HCT116 (cell line): ENCODE measurements at regions not wholly inside any gene's neighbourhood (a gene's known extent, or its start where the extent isn't known, plus 50 kb on each side); places are given as distances from the start of the nearest gene placed in this dataset.

Experiments used
- ATAC-seq: fragments of 200-7000 bp; cut with Tn5 transposase; 2 replicates; pipeline ENCODE4 v1.9.1; 2020; ENCODE audit warnings: mild to moderate bottlenecking, moderate library complexity
- BruUV-seq: library from RNA; stranded (reverse); fragments of 400-500 nt; replicated peaks from 2 replicates; lab custom pipeline; 2021; lab: Mats Ljungman, UMichigan
- CTCF ChIA-PET: fragments of 300-600 bp; sonication (Branson Sonifier 250); formaldehyde crosslinking; loops from one replicate; lab custom pipeline; 2021; ENCODE audit warnings: antibody characterized with exemption; lab: Charles Lee
- POLR2A ChIA-PET: fragments of 300-600, 350-600 bp; sonication (Branson Sonifier 250); formaldehyde crosslinking; loops from one replicate; lab custom pipeline; 2021; ENCODE audit warnings: antibody characterized with exemption; lab: Charles Lee
- RAD21 ChIA-PET, 2 experiments: fragments of 300-600 bp; sonication (Branson Sonifier 250); formaldehyde crosslinking; loops; one replicate each; lab custom pipeline; 2023; ENCODE audit warnings: low total read pairs in 2 of 2; ENCODE audit not compliant: uncharacterized antibody in 2 of 2, unreplicated experiment in 2 of 2, low non-redundant PET in 1 of 2; lab: Charles Lee
- DNase-seq: peaks from one replicate; pipeline ENCODE4 v3.0.0-alpha.2; 2010; ENCODE audit warnings: low read depth, low spot score
- H2AFZ ChIP-seq: fragments of 200-600 bp; shearing (Covaris generic), sonication (generic); 2 replicates; pipeline ENCODE4 v1.6.1; 2017; ENCODE audit warnings: low read depth, mixed run types, mixed read lengths, antibody characterized with exemption, low read length; ENCODE audit not compliant: poor library complexity, severe bottlenecking
- H3K27ac ChIP-seq: 2 replicates; pipeline ENCODE4 v1.5.1; 2012; ENCODE audit warnings: low read depth, low read length
- H3K27me3 ChIP-seq: fragments of 200-600 bp; sonication (generic); 2 replicates; pipeline ENCODE4 v1.6.1; 2016; ENCODE audit warnings: mixed run types, low read length, mixed read lengths; ENCODE audit not compliant: insufficient read depth
- H3K36me3 ChIP-seq, 2 experiments: fragments of 200-500 bp in 1 of 2; fragments of 200-600 bp in 1 of 2; sonication (Bioruptor generic) in 1 of 2; sonication (generic) in 1 of 2; 2 replicates each; pipeline versions ENCODE4 v1.5.1 to v1.6.1; 2014 to 2016; ENCODE audit warnings: low read length in 2 of 2, inconsistent platforms in 1 of 2, mixed read lengths in 1 of 2, mixed run types in 1 of 2; ENCODE audit not compliant: insufficient read depth in 2 of 2, control insufficient read depth in 1 of 2
- H3K4me1 ChIP-seq, 2 experiments: fragments of 200-600 bp in 1 of 2; sonication (generic) in 1 of 2; 2 replicates each; pipeline versions ENCODE4 v1.5.1 to v1.6.1; 2012 to 2017; ENCODE audit warnings: low read length in 2 of 2, inconsistent platforms in 1 of 2, mild to moderate bottlenecking in 1 of 2, mixed read lengths in 1 of 2, mixed run types in 1 of 2, moderate library complexity in 1 of 2; ENCODE audit not compliant: insufficient read depth in 2 of 2, control insufficient read depth in 1 of 2
- H3K4me2 ChIP-seq: fragments of 200-600 bp; sonication (generic); 2 replicates; pipeline ENCODE4 v1.6.1; 2017; ENCODE audit warnings: mixed run types, low read length, mixed read lengths
- H3K4me3 ChIP-seq, 2 experiments: fragments of 200-600 bp in 1 of 2; sonication (generic) in 1 of 2; replicated peaks in 1 of 2; 2 replicates each; pipeline ENCODE4 v1.5.1; 2011 to 2016; ENCODE audit warnings: low read length in 2 of 2, control low read depth in 1 of 2, low read depth in 1 of 2, mild to moderate bottlenecking in 1 of 2, mixed read lengths in 1 of 2, mixed run types in 1 of 2
- H3K79me2 ChIP-seq: fragments of 200-600 bp; sonication (generic); 2 replicates; pipeline ENCODE4 v1.6.1; 2017; ENCODE audit warnings: mild to moderate bottlenecking, mixed run types, low read length, moderate library complexity, mixed read lengths; ENCODE audit not compliant: insufficient read depth
- H3K9ac ChIP-seq: fragments of 200-600 bp; sonication (generic); 2 replicates; pipeline ENCODE4 v1.6.1; 2016; ENCODE audit warnings: low read length, mixed read lengths
- H3K9me2 ChIP-seq: fragments of 200-600 bp; sonication (generic), shearing (Covaris generic); 2 replicates; pipeline ENCODE4 v1.6.1; 2017; ENCODE audit warnings: mixed run types, mild to moderate bottlenecking, moderate library complexity; ENCODE audit not compliant: insufficient read depth
- H3K9me3 ChIP-seq, 2 experiments: fragments of 200-500 bp in 1 of 2; fragments of 200-600 bp in 1 of 2; sonication (Bioruptor generic) in 1 of 2; sonication (generic) in 1 of 2; 2 replicates each; pipeline ENCODE4 v1.6.1; 2014 to 2017; ENCODE audit warnings: low read length in 2 of 2, mixed read lengths in 2 of 2, inconsistent platforms in 1 of 2, low read depth in 1 of 2, mild to moderate bottlenecking in 1 of 2, mixed run types in 1 of 2, moderate library complexity in 1 of 2; ENCODE audit not compliant: control insufficient read depth in 1 of 2, insufficient read depth in 1 of 2
- H4K20me1 ChIP-seq: fragments of 200-600 bp; sonication (generic), shearing (Covaris generic); 2 replicates; pipeline ENCODE4 v1.6.1; 2017; ENCODE audit warnings: mixed run types, mild to moderate bottlenecking, moderate library complexity; ENCODE audit not compliant: insufficient read depth
- ATF3 ChIP-seq: IDR thresholded peaks from 2 replicates; pipeline ENCODE4 v1.6.1; 2012
- CBX3 ChIP-seq: IDR thresholded peaks from 2 replicates; pipeline ENCODE4 v1.6.1; 2012; ENCODE audit warnings: low read depth
- CEBPB ChIP-seq: IDR thresholded peaks from 2 replicates; pipeline ENCODE4 v1.6.1; 2012; ENCODE audit warnings: low read depth
- EGR1 ChIP-seq: IDR thresholded peaks from 2 replicates; pipeline ENCODE4 v1.6.1; 2012; ENCODE audit warnings: low read depth
- ELF1 ChIP-seq: IDR thresholded peaks from 2 replicates; pipeline ENCODE4 v1.6.1; 2012; ENCODE audit warnings: low read depth, borderline replicate concordance
- EZH2 ChIP-seq: fragments of 200-600 bp; sonication (generic); IDR thresholded peaks from 2 replicates; pipeline ENCODE4 v1.6.1; 2017; ENCODE audit warnings: antibody characterized with exemption, mixed run types
- JUND ChIP-seq: IDR thresholded peaks from 2 replicates; pipeline ENCODE4 v1.6.1; 2012
- MAX ChIP-seq: IDR thresholded peaks from 2 replicates; pipeline ENCODE4 v1.6.1; 2012
- POLR2A ChIP-seq: IDR thresholded peaks from 2 replicates; pipeline ENCODE4 v1.7.0; 2011; ENCODE audit warnings: borderline replicate concordance; ENCODE audit not compliant: insufficient read depth, insufficient read length; ENCODE audit errors: extremely low read depth
- POLR2AphosphoS5 ChIP-seq: IDR thresholded peaks from 2 replicates; pipeline ENCODE4 v1.6.1; 2011; ENCODE audit warnings: mild to moderate bottlenecking, low read depth, low read length, moderate library complexity
- RAD21 ChIP-seq: IDR thresholded peaks from 2 replicates; pipeline ENCODE4 v1.6.1; 2012; ENCODE audit warnings: low read depth, mild to moderate bottlenecking
- SIN3A ChIP-seq: IDR thresholded peaks from 2 replicates; pipeline ENCODE4 v1.6.1; 2012; ENCODE audit warnings: low read depth
- SP1 ChIP-seq: IDR thresholded peaks from 2 replicates; pipeline ENCODE4 v1.6.1; 2012; ENCODE audit warnings: low read depth
- SRF ChIP-seq: IDR thresholded peaks from 2 replicates; pipeline ENCODE4 v1.6.1; 2012; ENCODE audit warnings: low read depth
- TCF7L2 ChIP-seq: IDR thresholded peaks from 2 replicates; pipeline ENCODE4 v1.7.0; 2011; ENCODE audit warnings: borderline replicate concordance, inconsistent platforms; ENCODE audit not compliant: insufficient read depth, insufficient read length; ENCODE audit errors: extremely low read depth
- YY1 ChIP-seq: IDR thresholded peaks from 2 replicates; pipeline ENCODE4 v1.6.1; 2011; ENCODE audit warnings: low read length, low read depth, moderate library complexity, mild to moderate bottlenecking; ENCODE audit not compliant: insufficient replicate concordance; ENCODE audit errors: extremely low read depth
- ZFX ChIP-seq: fragments of 450-650 bp; IDR thresholded peaks from 2 replicates; pipeline ENCODE4 v1.6.1; 2017
- intact Hi-C: fragments of 100-400 bp; cut with micrococcal nuclease; formaldehyde crosslinking; loops from 2 replicates; pipeline ENCODE4 v1.10.0; 2022
- TF ChIP-seq, protein P1 (sequence below), 3 experiments: fragments of 200-600 bp in 1 of 3; sonication (generic) in 1 of 3; IDR thresholded peaks in 2 of 3; conservative IDR thresholded peaks in 1 of 3; 2 replicates each; pipeline ENCODE4 v1.5.1; 2012 to 2017; ENCODE audit warnings: low read depth in 2 of 3, low read length in 2 of 3, antibody characterized with exemption in 1 of 3, borderline replicate concordance in 1 of 3, control low read depth in 1 of 3, mild to moderate bottlenecking in 1 of 3, mixed read lengths in 1 of 3, mixed run types in 1 of 3, moderate library complexity in 1 of 3; ENCODE audit not compliant: insufficient read depth in 1 of 3
- TF ChIP-seq, protein P2 (sequence below): IDR thresholded peaks from 2 replicates; pipeline ENCODE4 v1.6.1; 2012; ENCODE audit warnings: low read depth
- TF ChIP-seq, protein P3 (sequence below): IDR thresholded peaks from 2 replicates; pipeline ENCODE4 v1.6.1; 2011; ENCODE audit warnings: mild to moderate bottlenecking, low read length, moderate library complexity; ENCODE audit not compliant: insufficient replicate concordance; ENCODE audit errors: extremely low read depth

GRCh38 chr3:82130046-82130445, 368.6 kb upstream of the GBE1 start:
- H3K79me2 ChIP-seq = no peaks in the 10 kb centered on the region
- ATAC-seq (no peak), DNase-seq (no peak)
- no peaks in the 10 kb centered on the region for H3K4me1 ChIP-seq
- H3K9me3 ChIP-seq = no peaks in the 10 kb centered on the region
- no peak overlapping the region for H3K4me3 ChIP-seq
- no peak overlapping the region for H3K27ac ChIP-seq
- H3K9me2 ChIP-seq = no peaks in the 10 kb centered on the region
- H3K36me3 ChIP-seq = no peaks in the 10 kb centered on the region
- H3K9ac ChIP-seq = no peak overlapping the region
- CTCF ChIA-PET = no interaction called here
- H2AFZ ChIP-seq = no peak overlapping the region
- no peaks in the 10 kb centered on the region for H3K27me3 ChIP-seq
- POLR2A ChIA-PET = no interaction called here
- RAD21 ChIA-PET = no interaction called here
- no peaks in the 10 kb centered on the region for H4K20me1 ChIP-seq
- TF ChIP-seq TCF7L2 (no peak), ATF3 (no peak), EGR1 (no peak), SIN3A (no peak), SP1 (no peak), POLR2AphosphoS5 (no peak), SRF (no peak), CBX3 (no peak), POLR2A (no peak), EZH2 (no peak), CEBPB (no peak), JUND (no peak), ELF1 (no peak), ZFX (no peak), RAD21 (no peak), MAX (no peak), YY1 (no peak)
- TF ChIP-seq, protein P1, sequence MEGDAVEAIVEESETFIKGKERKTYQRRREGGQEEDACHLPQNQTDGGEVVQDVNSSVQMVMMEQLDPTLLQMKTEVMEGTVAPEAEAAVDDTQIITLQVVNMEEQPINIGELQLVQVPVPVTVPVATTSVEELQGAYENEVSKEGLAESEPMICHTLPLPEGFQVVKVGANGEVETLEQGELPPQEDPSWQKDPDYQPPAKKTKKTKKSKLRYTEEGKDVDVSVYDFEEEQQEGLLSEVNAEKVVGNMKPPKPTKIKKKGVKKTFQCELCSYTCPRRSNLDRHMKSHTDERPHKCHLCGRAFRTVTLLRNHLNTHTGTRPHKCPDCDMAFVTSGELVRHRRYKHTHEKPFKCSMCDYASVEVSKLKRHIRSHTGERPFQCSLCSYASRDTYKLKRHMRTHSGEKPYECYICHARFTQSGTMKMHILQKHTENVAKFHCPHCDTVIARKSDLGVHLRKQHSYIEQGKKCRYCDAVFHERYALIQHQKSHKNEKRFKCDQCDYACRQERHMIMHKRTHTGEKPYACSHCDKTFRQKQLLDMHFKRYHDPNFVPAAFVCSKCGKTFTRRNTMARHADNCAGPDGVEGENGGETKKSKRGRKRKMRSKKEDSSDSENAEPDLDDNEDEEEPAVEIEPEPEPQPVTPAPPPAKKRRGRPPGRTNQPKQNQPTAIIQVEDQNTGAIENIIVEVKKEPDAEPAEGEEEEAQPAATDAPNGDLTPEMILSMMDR (IDR thresholded peaks at IDR 0.05 in 2 of 3, conservative IDR thresholded peaks at IDR 0.05 in 1 of 3; ENCODE audit: borderline replicate concordance in 1 of 3, insufficient read depth in 1 of 3, low read depth in 2 of 3, low read length in 2 of 3) = no peak
- TF ChIP-seq, protein P2, sequence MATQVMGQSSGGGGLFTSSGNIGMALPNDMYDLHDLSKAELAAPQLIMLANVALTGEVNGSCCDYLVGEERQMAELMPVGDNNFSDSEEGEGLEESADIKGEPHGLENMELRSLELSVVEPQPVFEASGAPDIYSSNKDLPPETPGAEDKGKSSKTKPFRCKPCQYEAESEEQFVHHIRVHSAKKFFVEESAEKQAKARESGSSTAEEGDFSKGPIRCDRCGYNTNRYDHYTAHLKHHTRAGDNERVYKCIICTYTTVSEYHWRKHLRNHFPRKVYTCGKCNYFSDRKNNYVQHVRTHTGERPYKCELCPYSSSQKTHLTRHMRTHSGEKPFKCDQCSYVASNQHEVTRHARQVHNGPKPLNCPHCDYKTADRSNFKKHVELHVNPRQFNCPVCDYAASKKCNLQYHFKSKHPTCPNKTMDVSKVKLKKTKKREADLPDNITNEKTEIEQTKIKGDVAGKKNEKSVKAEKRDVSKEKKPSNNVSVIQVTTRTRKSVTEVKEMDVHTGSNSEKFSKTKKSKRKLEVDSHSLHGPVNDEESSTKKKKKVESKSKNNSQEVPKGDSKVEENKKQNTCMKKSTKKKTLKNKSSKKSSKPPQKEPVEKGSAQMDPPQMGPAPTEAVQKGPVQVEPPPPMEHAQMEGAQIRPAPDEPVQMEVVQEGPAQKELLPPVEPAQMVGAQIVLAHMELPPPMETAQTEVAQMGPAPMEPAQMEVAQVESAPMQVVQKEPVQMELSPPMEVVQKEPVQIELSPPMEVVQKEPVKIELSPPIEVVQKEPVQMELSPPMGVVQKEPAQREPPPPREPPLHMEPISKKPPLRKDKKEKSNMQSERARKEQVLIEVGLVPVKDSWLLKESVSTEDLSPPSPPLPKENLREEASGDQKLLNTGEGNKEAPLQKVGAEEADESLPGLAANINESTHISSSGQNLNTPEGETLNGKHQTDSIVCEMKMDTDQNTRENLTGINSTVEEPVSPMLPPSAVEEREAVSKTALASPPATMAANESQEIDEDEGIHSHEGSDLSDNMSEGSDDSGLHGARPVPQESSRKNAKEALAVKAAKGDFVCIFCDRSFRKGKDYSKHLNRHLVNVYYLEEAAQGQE = no peak
- TF ChIP-seq, protein P3, sequence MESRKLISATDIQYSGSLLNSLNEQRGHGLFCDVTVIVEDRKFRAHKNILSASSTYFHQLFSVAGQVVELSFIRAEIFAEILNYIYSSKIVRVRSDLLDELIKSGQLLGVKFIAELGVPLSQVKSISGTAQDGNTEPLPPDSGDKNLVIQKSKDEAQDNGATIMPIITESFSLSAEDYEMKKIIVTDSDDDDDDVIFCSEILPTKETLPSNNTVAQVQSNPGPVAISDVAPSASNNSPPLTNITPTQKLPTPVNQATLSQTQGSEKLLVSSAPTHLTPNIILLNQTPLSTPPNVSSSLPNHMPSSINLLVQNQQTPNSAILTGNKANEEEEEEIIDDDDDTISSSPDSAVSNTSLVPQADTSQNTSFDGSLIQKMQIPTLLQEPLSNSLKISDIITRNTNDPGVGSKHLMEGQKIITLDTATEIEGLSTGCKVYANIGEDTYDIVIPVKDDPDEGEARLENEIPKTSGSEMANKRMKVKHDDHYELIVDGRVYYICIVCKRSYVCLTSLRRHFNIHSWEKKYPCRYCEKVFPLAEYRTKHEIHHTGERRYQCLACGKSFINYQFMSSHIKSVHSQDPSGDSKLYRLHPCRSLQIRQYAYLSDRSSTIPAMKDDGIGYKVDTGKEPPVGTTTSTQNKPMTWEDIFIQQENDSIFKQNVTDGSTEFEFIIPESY = no peak
- BruUV-seq = no TSS peak
- intact Hi-C loops = no loop called here
- H3K4me2 ChIP-seq = no peak overlapping the region
